NCI-H1105 (cell line): ENCODE measurements at regions not wholly inside any gene's neighbourhood (a gene's known extent, or its start where the extent isn't known, plus 50 kb on each side); places are given as distances from the start of the nearest gene placed in this dataset.
"Not testable (repeated sequence)": the region's sequence is repeated elsewhere in the genome, so short reads cannot be mapped to it uniquely, and the experiment has no call there.

ENCODE experiments used
- DNase-seq: peaks from one replicate; lab custom pipeline; 2025; lab: John Stamatoyannopoulos, UW

DNA sequence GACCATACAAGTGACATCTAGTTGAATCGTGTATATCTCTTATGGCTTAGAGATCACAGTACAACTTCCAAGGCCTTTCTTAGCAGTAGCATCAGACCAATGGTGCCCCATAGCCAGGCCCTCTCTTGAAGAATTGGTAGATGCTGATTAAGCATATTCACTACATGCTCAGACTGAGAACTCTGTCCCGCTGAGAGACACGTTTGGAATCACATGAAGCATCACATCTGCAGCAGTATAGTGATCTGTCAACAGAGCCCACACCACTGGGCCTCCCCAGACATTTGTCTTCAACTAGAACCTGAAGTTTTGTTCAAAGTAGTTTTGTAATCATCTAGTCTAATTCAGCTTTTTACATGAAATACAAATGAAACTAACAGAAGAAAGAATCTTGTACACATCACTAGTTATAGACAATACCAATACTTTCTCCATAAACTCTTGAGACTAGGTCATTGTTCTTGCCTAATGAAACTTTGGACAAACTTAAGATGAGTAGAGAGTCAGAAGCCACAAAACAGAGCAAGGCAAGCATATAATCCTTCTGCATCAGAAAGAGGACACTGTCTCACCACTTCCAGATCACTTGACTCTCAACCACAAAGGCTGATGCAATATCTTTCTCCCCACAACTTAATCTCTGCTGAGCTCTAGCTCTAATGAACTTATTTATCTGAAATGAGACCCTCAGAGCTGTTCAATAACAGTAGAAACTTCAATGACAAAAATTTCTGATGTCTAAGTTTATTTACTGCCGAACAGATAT is 182.7 kb downstream of the TBX18 start:
- no peak for DNase-seq

DNA sequence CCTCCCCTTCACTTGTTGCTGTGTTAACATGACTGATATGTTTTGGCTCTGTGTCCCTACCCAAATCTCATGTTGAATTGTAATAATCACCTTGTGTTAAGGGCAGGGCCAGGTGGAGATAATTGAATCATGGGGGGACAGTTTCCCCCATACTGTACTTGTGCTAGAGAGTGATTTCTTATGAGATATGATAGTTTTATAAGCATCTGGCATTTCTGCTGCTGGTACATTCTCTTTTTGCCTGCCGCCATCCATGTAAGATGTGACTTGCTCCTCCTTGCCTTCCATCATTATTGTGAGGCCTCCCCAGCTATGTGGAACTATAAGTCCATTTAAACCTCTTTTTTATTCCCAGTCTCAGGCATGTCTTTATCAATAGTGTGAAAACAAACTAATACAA is 185.0 kb downstream of the TBX18 start:
- no peak for DNase-seq

DNA sequence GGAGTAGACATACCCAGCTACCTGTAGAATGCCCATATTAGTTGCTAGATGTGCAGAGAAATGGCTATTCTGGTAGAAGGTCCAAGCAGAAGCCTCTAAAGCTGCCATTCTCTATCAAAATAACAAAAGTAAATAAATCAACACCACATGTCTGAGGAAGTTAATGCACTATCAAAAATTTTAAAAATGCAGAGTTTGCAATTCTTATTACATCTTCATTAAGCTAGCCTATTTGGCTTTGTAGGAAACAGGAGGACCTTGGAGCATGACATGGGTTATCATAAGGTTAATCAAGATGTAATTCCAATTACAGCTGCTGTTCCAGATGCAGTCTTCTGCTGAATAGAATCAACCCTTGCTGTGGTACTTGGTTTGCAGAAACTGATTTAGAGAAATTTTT is 188.4 kb downstream of the TBX18 start:
- no peak for DNase-seq

DNA sequence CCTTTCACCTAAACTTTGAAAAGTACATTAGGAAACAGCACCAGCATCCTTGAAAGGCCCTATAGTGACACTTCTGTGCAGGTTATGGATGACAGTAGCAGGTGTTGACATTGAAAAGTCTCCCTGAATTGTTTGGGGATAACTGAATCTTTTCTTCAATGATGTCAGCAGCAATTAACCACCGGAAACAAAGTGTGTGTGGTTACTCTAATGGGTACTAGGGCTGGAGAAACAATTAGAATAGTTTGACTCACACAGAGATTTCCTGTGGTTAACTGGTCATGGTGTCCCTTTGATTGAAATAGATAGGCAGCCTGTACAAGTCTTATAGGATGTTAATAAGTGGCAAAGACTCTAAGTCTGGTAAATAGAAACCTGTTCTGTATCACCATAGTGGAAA is 189.1 kb downstream of the TBX18 start:
- DNase-seq = no peak

DNA sequence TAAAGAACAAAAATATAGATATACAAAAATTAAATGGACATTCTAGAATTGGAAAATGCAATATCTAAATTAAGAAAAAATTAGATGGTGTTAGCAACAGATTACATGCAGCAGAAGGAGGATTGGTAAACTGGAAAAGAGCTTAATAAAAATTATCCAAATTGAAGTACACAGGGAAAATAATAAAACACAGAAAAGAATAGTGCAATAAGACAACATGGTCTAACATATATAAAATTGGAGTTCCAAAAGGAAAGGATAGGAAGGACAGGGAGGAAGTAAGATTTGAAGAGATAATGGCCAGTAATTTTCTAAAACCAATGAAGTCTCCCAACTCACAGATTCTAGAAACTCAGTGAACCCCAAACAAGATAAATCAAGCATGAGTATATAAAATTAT is 194.5 kb downstream of the TBX18 start:
- no peak for DNase-seq

DNA sequence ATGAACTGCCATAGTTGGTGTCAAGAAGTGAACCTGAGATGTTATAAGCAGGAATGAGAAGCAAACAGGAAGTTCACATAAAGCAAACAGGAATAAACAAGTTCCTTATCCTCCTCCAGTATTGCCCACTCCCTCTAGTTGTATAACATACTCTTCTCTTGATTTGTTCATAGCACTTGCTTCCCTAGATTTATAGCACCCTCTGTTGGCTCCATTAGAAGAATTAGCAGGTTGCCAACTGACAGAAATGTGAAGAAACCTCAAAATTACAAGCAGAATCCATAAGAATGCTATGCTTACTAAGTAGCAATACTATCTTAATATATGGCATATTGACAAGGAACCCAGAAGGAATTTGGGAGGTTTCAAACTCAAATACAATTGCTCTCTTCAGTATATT is 195.4 kb downstream of the TBX18 start:
- no peak for DNase-seq

DNA sequence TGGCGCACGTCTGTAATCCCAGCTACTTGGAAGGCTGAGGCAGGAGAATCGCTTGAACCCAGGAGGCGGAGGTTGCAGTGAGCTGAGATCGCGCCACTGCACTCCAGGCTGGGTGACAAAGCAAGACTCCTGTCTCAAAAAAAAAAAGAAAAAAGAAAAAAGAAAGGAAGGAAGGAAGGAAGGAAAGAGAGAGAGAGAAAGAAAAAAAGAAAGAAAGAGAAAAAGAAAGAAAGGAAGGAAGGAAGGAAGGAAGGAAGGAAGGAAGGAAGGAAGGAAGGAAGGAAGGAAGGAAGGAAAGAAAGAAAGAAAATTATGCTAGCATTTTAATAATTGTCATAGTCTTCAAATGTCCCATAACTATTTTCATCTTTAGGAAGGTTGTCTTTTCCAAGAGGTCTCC is 198.7 kb downstream of the TBX18 start:
- DNase-seq = not testable (repeated sequence)

DNA sequence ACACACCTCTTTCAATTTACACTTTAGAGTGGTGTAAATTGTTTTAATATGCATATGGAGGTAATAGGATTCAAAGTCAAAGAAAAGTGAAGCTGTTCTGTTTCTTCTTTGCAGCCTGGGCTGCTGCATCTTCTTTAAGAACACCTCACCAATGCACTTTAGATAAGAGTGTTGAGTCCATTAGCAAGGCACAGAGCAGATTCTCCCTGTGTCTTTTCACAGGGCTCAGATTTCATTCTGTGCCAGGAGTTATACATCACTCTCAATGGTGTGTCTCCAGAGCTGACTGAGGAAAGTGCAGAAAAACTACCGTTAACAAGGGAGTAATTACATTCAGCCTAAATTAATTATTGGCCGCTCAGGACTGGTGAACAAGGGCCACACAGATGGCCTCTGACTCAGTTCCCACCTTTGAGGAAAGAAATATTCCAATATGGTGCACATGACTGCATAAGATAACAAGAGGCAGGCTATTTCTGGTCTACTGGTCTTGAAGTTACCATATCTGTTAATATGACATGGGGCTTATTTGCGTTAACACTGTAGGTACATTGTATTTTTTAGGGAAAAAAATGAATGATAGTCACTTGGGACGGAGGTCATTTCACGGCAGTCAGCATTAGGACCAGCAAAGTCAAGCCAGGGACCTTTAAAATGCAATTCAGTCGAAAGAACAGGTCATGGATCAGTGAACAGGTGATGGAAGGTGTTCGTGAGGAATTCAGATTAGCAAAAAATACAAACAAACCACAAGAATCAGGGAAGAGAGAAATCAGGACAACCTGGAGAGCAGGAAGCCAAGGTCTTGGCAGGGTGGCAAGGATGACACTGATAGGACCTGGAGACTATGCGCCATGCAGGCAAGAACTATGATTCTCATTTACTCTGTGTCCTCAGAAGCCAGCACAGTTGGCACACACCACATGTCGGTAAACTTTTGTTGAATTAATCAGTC is 203.7 kb downstream of the TBX18 start:
- no peak for DNase-seq

DNA sequence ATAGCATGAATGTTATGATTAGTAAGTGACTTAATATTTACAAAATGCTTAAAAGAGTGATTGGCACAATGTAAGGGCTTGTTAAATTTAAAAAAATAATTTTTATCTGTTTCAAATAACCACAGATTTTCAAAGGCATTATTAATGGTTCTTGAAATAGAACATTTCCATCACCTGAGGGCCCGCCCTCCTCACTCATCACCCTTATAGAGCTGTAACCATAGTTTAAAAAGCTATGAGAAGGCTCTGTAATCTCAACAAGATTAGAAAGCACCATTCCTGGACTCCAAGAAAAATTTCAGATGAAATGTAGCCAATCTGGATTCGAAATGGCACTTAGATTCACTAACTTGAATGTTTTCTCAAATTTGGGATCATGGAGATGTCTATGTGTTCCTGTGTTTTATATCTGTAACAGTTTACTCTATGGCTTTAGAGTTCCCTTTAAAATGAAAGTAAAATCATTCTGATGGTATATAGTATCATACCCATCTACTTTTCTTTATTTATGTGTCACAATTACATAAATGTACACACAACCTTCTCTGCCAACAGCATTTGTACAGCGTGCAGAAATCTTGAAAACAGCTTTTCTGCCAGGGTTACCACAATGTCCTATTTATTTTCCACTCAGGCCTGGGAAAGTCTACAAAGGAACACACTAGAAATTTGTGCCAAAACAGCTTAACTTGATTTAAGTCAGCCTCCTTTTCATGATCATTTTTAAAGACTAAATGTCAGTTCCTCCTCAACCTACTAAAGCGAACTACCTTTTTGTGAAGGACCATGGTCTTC is 207.7 kb downstream of the TBX18 start:
- no peak for DNase-seq

DNA sequence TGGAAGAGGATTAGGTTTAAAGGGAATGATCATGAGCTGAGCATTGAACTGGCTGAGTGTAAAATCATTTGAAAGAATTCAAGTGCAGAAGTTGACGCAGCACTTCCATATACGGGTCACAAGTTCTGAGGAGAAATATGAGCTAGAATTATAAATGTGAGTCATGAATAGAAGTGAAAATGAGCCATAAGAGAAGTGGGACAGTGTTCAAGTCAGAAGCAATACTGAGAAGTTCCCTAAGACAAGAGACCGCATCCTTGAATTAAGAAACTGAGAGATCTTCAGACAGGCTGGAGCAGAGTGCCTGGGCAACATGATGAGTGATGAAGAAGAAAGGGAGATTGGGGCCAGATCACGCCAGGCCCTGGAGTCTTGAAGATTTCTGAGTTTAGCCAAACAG is 209.7 kb downstream of the TBX18 start:
- no peak for DNase-seq

DNA sequence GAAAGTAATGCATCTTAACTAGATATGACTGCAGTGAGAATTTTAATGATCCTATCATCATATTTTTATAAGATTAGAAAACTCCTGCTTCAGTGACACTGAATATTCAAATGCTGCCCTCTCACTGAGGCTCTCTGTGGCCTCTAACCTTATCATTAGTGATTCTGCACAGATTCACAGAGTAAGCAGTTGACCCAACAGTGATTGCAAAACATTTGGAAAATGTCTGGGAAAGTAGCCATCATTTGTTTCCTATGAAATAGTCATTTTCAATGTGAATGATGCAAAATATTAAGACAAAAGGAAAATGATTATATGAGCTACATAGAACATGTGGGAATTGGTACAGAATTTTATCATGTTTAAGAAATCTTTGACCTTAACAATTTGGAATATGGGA is 210.3 kb downstream of the TBX18 start:
- DNase-seq = no peak

DNA sequence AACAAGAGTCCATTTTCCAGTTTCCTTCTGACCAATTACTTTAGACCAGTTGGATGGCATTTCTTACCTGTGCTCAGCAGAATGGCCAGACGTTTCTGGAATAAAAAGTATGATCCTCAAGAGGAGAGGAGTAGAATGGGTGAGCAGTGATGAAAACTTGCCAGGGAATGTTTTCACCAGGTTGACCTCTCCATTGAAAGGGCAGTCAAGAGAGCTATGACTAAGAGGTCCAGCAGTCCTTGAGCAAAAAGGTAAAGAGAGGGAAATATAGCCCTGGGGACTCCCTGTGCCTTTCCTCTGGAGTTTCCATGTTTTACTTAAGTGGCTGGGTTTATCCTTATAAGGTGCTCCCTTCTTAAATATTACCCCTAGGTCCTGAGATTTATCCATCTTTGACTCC is 210.9 kb downstream of the TBX18 start:
- DNase-seq = no peak

DNA sequence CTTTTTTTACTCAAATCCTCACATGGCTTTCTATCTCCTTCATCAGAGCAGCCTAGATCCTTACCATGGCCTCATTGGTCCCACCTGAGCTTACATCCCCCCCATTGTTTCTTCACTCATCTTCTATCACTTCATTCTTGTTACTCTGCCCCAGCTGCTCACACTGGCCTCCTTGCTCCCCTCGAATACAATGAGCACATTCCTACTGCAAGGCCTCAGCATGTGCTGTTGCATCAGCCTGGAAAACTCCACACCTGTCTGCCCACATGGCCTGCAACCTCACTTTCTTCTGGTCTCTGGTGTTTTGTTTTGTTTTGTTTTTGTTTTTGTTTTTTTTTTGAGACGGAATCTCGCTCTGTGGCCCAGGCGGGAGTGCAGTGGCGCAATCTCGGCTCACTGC is 212.6 kb downstream of the TBX18 start:
- DNase-seq = no peak

DNA sequence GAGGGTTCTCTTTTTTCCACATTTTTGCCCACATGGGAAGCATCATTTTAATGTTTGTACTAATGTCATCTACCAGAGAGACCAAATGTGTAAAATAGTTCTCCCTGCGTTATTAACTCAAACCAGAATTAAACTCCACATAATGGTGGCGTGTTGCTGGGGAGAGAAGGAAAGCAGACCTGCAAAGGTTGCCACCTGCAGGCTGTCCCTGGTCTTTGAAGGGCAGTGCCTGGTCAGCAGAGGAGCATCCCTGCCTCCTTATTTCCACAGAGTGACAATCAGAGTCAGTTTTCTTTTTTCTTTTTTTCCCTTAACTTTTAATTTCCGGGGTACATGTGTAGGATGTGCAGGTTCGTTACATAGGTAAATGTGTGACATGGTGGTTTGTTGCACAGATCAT is 214.5 kb downstream of the TBX18 start:
- DNase-seq = no peak

DNA sequence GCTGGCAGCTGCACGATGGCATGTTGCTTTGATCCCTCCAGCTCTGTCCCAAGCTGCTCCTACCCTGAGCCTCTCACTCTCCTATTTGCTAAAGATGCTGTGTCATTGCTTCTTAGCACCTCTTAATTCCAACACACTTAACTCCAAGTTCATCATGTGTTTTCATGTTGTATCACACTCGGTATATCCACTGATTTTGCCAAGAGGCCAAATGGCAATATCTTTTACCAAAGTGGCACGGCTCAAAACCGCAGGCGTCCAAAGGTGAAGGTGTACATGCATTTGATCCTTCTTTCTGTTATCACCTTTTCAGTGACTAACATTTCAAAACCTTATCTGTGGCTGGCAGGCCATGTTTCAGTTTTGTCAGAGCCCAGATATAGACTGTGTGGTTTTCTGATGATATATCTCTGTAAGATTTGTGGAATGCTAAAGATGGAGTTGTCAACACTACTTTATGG is 217.0 kb downstream of the TBX18 start:
- DNase-seq = no peak

DNA sequence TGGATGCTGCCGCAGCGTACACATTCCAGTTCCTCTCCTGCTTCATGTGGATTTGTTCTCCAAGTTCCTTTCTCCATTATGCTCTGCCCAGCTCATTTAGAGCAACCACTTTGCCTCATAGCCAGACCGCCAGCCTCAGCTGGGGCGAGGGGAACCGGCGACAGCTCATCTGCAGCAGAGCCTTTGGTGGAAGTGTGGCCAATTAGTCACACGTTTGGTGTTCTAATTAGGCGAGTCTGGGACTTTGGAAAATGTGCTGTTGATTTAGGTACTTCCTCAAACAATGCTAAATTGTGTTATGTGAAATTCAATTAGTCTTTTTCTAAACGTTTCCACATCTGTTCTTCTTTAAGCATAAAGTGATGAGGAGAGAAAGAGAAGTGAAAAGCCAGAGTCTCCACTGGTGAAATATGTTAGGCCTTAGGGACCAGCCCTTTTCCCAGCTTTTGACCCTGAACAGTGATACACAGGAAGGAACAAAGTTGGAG is 217.9 kb downstream of the TBX18 start:
- no peak for DNase-seq

DNA sequence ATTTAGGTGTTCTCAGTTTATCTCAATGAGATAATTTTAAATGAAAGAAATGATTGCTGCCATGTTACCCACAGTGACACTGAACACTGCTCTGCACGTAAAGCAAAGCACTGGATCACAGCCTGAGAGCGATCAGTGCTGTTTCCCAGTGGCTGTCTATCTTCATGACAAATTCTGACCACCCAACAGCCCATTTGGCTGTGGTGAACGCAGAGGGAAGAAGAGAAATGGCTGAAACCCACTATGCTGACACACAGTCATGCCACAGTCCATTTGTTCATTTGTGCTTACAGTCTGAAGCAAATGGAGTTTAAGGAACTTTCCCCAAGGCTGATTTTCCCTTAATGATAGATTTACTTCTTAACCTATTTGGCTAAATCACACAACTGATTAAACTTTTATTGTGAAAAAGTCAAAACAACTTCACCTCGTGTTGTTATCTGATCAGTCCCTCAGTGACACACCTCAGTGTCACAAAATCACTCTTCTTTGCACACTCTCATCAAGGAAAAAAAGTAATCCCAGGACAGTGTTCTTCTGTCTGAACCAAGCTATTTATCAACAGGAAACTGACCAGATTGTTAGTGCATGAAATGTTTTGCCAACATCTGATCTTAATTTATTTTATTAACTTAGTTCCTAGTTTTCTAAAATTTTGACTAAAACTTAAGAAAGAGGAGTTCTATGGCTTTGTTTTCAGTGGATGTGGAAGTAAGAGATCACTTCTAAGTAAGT is 225.1 kb downstream of the TBX18 start:
- DNase-seq = no peak

DNA sequence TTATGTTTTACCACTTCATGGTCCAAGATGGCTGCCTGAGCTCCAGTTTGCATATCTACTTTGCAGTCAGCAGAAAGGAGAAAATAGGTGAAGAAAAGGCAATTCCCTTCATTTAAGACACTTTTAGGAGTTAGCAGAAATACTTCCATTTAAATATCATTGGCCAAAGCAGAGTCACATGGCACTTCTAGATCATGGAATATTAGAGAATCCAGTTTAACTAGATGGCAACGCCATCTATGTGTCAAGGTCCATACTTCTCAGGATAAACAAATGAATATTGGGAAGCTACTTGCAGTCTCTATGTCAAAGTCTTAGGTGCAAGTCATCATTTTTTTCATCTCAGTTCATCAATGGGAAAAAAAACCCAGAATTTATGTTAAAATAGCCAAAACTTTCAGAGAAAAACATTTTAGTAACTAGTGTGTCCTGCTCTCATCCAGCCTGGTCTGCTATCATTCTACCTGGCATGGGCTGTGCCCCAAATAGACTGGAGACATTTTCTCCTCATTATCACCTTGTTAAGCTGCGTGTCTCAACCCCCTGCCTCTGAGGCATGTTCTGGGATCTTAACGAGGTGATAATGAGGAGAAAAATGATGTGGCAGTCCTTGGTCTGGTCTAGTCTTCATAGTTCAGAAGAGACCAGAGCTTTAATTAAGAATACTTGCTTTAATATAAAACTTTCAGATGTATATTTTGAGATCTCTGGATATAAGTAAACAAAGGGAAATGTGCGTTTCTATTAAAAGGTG is 227.3 kb downstream of the TBX18 start:
- DNase-seq = no peak

DNA sequence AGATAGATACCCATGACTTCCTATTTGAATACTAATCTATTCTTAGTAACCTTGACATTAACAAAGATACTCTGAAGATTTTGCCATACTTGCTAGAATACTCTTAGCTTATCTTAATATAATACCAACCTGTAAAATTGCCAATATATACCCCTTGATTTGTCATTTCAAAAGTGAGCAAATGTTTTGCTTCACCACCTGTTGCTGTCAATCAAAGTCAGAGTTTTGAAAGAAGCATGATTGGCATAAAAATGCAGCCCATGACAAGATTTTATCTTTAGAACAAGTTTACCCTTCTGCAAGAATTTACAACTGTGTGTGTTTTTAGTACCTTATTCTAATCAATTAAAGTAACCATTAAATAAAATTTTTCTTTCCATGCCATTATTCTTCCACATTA is 236.2 kb downstream of the TBX18 start:
- no peak for DNase-seq

DNA sequence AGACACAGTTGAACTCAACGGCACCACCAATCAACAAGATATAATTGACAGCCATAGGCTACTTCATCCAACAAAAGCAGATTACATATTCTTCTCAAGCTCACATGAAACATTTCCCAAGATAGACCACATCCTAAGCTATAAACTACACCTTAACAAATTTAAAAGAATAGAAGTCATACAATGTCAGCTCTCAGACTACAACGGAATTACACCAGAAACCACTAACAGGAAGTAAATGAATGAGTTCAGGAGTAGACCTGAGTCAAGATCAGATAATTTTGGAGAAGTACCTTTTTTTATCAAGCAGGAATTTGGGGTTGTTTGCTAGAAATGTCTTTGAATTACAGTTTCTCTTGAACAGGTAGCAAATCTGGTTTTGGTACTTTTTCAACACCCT is 237.8 kb downstream of the TBX18 start:
- no peak for DNase-seq

DNA sequence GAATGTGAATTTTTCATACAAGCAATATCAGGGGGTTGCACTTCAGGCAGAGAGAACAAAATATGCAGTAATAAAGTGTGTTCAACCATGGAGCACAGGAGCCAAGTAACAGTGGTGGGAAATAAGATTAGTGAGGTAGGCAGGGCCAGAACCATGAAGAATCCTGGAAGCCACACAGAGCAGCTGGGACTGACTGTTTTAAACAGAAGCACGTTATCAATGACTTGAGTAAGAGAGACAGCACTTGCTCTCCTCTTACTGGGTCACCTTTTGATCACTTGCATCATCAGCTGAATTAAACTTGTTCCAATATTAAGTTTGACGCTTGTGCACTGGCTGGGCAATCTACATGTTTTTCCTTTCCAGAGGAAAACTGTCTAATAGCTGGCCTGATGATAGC is 238.5 kb downstream of the TBX18 start:
- no peak for DNase-seq
